Endothelial cell of umbilical vein (primary cell): ENCODE measurements at regions not wholly inside any gene's neighbourhood (a gene's known extent, or its start where the extent isn't known, plus 50 kb on each side); places are given as distances from the start of the nearest gene placed in this dataset.

Source experiments
- BruUV-seq: library from RNA; stranded (reverse); fragments of 400-500 nt; replicated peaks from 2 replicates; lab custom pipeline; 2021; lab: Mats Ljungman, UMichigan
- CTCF ChIA-PET: fragments of 300-600, 350-600 bp; sonication (Branson Sonifier 250); formaldehyde crosslinking; loops from one replicate; lab custom pipeline; 2021; ENCODE audit warnings: antibody characterized with exemption, inconsistent platforms; lab: Charles Lee
- POLR2A ChIA-PET: fragments of 300-600, 350-600 bp; sonication (Branson Sonifier 250); formaldehyde crosslinking; loops from one replicate; lab custom pipeline; 2021; ENCODE audit warnings: antibody characterized with exemption, inconsistent platforms; lab: Charles Lee
- DNase-seq: peaks from one replicate; pipeline ENCODE4 v3.0.0-alpha.2; 2011; ENCODE audit warnings: low read depth, low spot score
- FAIRE-seq: peaks from 2 replicates; lab custom pipeline; 2011; peaks lifted over from hg19 to GRCh38; lab: Jason Lieb, UNC
- H2AFZ ChIP-seq: 2 replicates; pipeline ENCODE4 v1.6.0; 2012; ENCODE audit warnings: low read depth, low read length, control low read depth, inconsistent platforms
- H3K27ac ChIP-seq: 2 replicates; pipeline ENCODE4 v1.5.1; 2011; ENCODE audit warnings: low read depth, mild to moderate bottlenecking, control low read depth, low read length, moderate library complexity; ENCODE audit not compliant: insufficient read depth
- H3K27me3 ChIP-seq, 2 experiments: 2 replicates each; pipeline versions ENCODE4 v1.6.0 to v1.6.1; 2011; ENCODE audit warnings: low read length in 2 of 2, mixed read lengths in 1 of 2; ENCODE audit not compliant: control insufficient read depth in 2 of 2, insufficient read depth in 2 of 2
- H3K36me3 ChIP-seq, 2 experiments: 2 replicates in 1 of 2; 3 replicates in 1 of 2; pipeline ENCODE4 v1.5.1; 2011; ENCODE audit warnings: low read length in 2 of 2, mild to moderate bottlenecking in 1 of 2, moderate library complexity in 1 of 2; ENCODE audit not compliant: control insufficient read depth in 2 of 2, insufficient read depth in 2 of 2; ENCODE audit errors: extremely low read depth in 1 of 2
- H3K4me1 ChIP-seq: 3 replicates; pipeline ENCODE4 v1.5.1; 2011; ENCODE audit warnings: mild to moderate bottlenecking, low read length; ENCODE audit not compliant: control insufficient read depth, insufficient read depth; ENCODE audit errors: extremely low read depth
- H3K4me2 ChIP-seq: 2 replicates; pipeline ENCODE4 v1.6.1; 2011; ENCODE audit warnings: low read length, control low read depth, mixed read lengths; ENCODE audit not compliant: insufficient read depth
- H3K4me3 ChIP-seq, 3 experiments: fragments of 200-600 bp in 1 of 3; sonication (generic), shearing (Covaris generic) in 1 of 3; replicated peaks in 1 of 3; 2 replicates each; pipeline ENCODE4 v1.5.1; 2011 to 2016; ENCODE audit warnings: control low read depth in 3 of 3, low read length in 3 of 3, mild to moderate bottlenecking in 2 of 3, inconsistent platforms in 1 of 3, low read depth in 1 of 3, moderate library complexity in 1 of 3; ENCODE audit not compliant: insufficient read depth in 1 of 3
- H3K79me2 ChIP-seq: 2 replicates; pipeline ENCODE4 v1.6.0; 2012; ENCODE audit warnings: low read length, inconsistent platforms; ENCODE audit not compliant: control insufficient read depth, insufficient read depth
- H3K9ac ChIP-seq: replicated peaks from 2 replicates; pipeline ENCODE3; 2011; ENCODE audit warnings: low read length, control low read depth; ENCODE audit not compliant: insufficient read depth; ENCODE audit errors: extremely low read depth
- H3K9me1 ChIP-seq: replicated peaks from 3 replicates; pipeline ENCODE4 v1.6.0; 2011; ENCODE audit warnings: mild to moderate bottlenecking, low read length; ENCODE audit not compliant: control insufficient read depth, insufficient read depth; ENCODE audit errors: extremely low read depth
- H3K9me3 ChIP-seq: replicated peaks from 2 replicates; pipeline ENCODE4 v1.5.1; 2012; ENCODE audit warnings: low read length, inconsistent platforms; ENCODE audit not compliant: control insufficient read depth, insufficient read depth
- H4K20me1 ChIP-seq: replicated peaks from 2 replicates; pipeline ENCODE3; 2011; ENCODE audit warnings: mild to moderate bottlenecking, low read length; ENCODE audit not compliant: control insufficient read depth, insufficient read depth; ENCODE audit errors: extremely low read depth
- EZH2 ChIP-seq: IDR thresholded peaks from 2 replicates; pipeline ENCODE4 v1.6.1; 2012; ENCODE audit warnings: borderline replicate concordance, low read depth, mild to moderate bottlenecking, moderate library complexity, low read length, inconsistent platforms; ENCODE audit not compliant: severe bottlenecking
- FOS ChIP-seq: IDR thresholded peaks from 2 replicates; pipeline ENCODE4 v1.6.1; 2011; ENCODE audit warnings: mild to moderate bottlenecking, low read length, moderate library complexity, borderline replicate concordance; ENCODE audit not compliant: insufficient read depth
- GATA2 ChIP-seq: IDR thresholded peaks from 2 replicates; pipeline ENCODE4 v1.7.0; 2011; ENCODE audit warnings: low read depth, mild to moderate bottlenecking, moderate library complexity, mixed read lengths, low read length; ENCODE audit not compliant: insufficient read length, insufficient read depth
- JUN ChIP-seq: IDR thresholded peaks from 2 replicates; pipeline ENCODE4 v1.6.1; 2011; ENCODE audit warnings: borderline replicate concordance, low read depth; ENCODE audit not compliant: insufficient read length, insufficient read depth
- MYC ChIP-seq: IDR thresholded peaks from one replicate; pipeline ENCODE4 v1.6.1; 2011; ENCODE audit warnings: mild to moderate bottlenecking, low read depth, low read length
- POLR2A ChIP-seq: IDR thresholded peaks from 2 replicates; pipeline ENCODE4 v1.6.1; 2012; ENCODE audit warnings: low read depth, mild to moderate bottlenecking, control low read depth, low read length
- POLR2AphosphoS5 ChIP-seq: IDR thresholded peaks from 2 replicates; pipeline ENCODE4 v1.6.1; 2012; ENCODE audit warnings: low read depth, mild to moderate bottlenecking, control low read depth, low read length, moderate library complexity; ENCODE audit not compliant: insufficient read depth
- dilution Hi-C: fragments of 300-500 bp; cut with MboI; formaldehyde crosslinking; loops from one replicate; pipeline ENCODE4 v1.15.0; 2019; ENCODE audit warnings: low sequenced_read_pairs; ENCODE audit not compliant: extremely low pct_ligation_motif_present
- intact Hi-C: fragments of 100-400 bp; cut with micrococcal nuclease; formaldehyde crosslinking; loops from one replicate; pipeline ENCODE4 v1.10.0; 2022
- TF ChIP-seq, protein P1 (sequence below), 2 donors: IDR thresholded peaks; 1 replicate in 1 of 2; 2 replicates in 1 of 2; pipeline ENCODE4 v1.5.1; 2011; ENCODE audit warnings: low read length in 2 of 2, mild to moderate bottlenecking in 2 of 2, moderate library complexity in 2 of 2, control low read depth in 1 of 2, inconsistent platforms in 1 of 2, low read depth in 1 of 2; ENCODE audit not compliant: insufficient read depth in 1 of 2; ENCODE audit errors: extremely low read depth in 1 of 2
- TF ChIP-seq, protein P2 (sequence below): IDR thresholded peaks from 2 replicates; pipeline ENCODE4 v1.6.1; 2011; ENCODE audit not compliant: insufficient read depth, insufficient read length

GRCh38 chr4:71864380-71864779, 80.5 kb upstream of the GC start:
- dilution Hi-C loops (no loop called here), intact Hi-C loops (no loop called here)
- Histone ChIP-seq H3K4me1 (no peaks in the 10 kb centered on the region), H3K9ac (no peak overlapping the region), H3K9me1 (no peaks in the 10 kb centered on the region), H3K4me2 (no peak overlapping the region), H3K4me3 (no peak overlapping the region), H2AFZ (no peak overlapping the region), H3K79me2 (no peaks in the 10 kb centered on the region), H4K20me1 (no peaks in the 10 kb centered on the region), H3K27me3 (no peaks in the 10 kb centered on the region), H3K9me3 (no peaks in the 10 kb centered on the region), H3K27ac (no peak overlapping the region), H3K36me3 (no peaks in the 10 kb centered on the region)
- CTCF ChIA-PET, result interaction anchor here (1.0 kb wide), 1 partner anchor 14 kb away, joined by 4 read pairs; no protein-coding TSS in a partner anchor
- TF ChIP-seq MYC (no peak), POLR2A (no peak), JUN (no peak), EZH2 (no peak), POLR2AphosphoS5 (no peak), FOS (no peak), GATA2 (no peak)
- TF ChIP-seq, protein P1, sequence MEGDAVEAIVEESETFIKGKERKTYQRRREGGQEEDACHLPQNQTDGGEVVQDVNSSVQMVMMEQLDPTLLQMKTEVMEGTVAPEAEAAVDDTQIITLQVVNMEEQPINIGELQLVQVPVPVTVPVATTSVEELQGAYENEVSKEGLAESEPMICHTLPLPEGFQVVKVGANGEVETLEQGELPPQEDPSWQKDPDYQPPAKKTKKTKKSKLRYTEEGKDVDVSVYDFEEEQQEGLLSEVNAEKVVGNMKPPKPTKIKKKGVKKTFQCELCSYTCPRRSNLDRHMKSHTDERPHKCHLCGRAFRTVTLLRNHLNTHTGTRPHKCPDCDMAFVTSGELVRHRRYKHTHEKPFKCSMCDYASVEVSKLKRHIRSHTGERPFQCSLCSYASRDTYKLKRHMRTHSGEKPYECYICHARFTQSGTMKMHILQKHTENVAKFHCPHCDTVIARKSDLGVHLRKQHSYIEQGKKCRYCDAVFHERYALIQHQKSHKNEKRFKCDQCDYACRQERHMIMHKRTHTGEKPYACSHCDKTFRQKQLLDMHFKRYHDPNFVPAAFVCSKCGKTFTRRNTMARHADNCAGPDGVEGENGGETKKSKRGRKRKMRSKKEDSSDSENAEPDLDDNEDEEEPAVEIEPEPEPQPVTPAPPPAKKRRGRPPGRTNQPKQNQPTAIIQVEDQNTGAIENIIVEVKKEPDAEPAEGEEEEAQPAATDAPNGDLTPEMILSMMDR (IDR thresholded peaks at IDR 0.05; ENCODE audit: extremely low read depth in 1 of 2, insufficient read depth in 1 of 2, low read depth in 1 of 2, low read length in 2 of 2), result no peak
- TF ChIP-seq, protein P2, sequence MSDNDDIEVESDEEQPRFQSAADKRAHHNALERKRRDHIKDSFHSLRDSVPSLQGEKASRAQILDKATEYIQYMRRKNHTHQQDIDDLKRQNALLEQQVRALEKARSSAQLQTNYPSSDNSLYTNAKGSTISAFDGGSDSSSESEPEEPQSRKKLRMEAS, result no peak
- DNase-seq (no peak), FAIRE-seq (no peak)
- BruUV-seq, result no TSS peak
- POLR2A ChIA-PET, result no interaction called here
